Caco-2 (cell line): ENCODE measurements at regions not wholly inside any gene's neighbourhood (a gene's known extent, or its start where the extent isn't known, plus 50 kb on each side); places are given as distances from the start of the nearest gene placed in this dataset.

Experiments used
- BruUV-seq: library from RNA; stranded (reverse); fragments of 400-500 nt; replicated peaks from 2 replicates; lab custom pipeline; 2021; lab: Mats Ljungman, UMichigan
- CTCF ChIA-PET: fragments of 300-600 bp; sonication (Branson Sonifier 250); formaldehyde crosslinking; loops from one replicate; lab custom pipeline; 2022; ENCODE audit warnings: antibody characterized with exemption; lab: Charles Lee
- POLR2A ChIA-PET: fragments of 300-600 bp; sonication (Branson Sonifier 250); formaldehyde crosslinking; loops from one replicate; lab custom pipeline; 2022; ENCODE audit warnings: antibody characterized with exemption; lab: Charles Lee
- DNase-seq, 2 experiments: peaks; one replicate each; pipeline versions ENCODE4 v3.0.0 to v3.0.0-alpha.2; 2020 to 2022
- H3K27me3 ChIP-seq: replicated peaks from 2 replicates; pipeline ENCODE4 v1.6.0; 2011; ENCODE audit warnings: low read length; ENCODE audit not compliant: control insufficient read depth, insufficient read depth
- H3K36me3 ChIP-seq: 2 replicates; pipeline ENCODE4 v1.5.1; 2011; ENCODE audit warnings: low read length; ENCODE audit not compliant: control insufficient read depth, insufficient read depth
- H3K4me1 ChIP-seq: fragments of 250-450 bp; sonication (Bioruptor Pico); 2 replicates; pipeline ENCODE4 v1.5.1; 2020; ENCODE audit warnings: mild to moderate bottlenecking
- H3K4me3 ChIP-seq: 2 replicates; pipeline ENCODE4 v1.5.1; 2011; ENCODE audit warnings: low read depth, mild to moderate bottlenecking, control low read depth, low read length
- H3K9me3 ChIP-seq: fragments of 250-450 bp; sonication (Bioruptor Pico); 2 replicates; pipeline ENCODE4 v1.5.1; 2020; ENCODE audit warnings: mild to moderate bottlenecking, moderate library complexity
- H3K27ac Mint-ChIP-seq: one replicate; pipeline ENCODE4 v1.8.0; 2022; ENCODE audit warnings: mixed read lengths; ENCODE audit not compliant: unreplicated experiment
- H3K27me3 Mint-ChIP-seq: one replicate; pipeline ENCODE4 v1.8.0; 2022; ENCODE audit warnings: mixed read lengths; ENCODE audit not compliant: insufficient read depth, unreplicated experiment
- H3K36me3 Mint-ChIP-seq: one replicate; pipeline ENCODE4 v1.8.0; 2022; ENCODE audit warnings: mild to moderate bottlenecking, mixed read lengths; ENCODE audit not compliant: insufficient read depth, unreplicated experiment
- H3K4me1 Mint-ChIP-seq: one replicate; pipeline ENCODE4 v1.8.0; 2022; ENCODE audit warnings: low read depth, mixed read lengths; ENCODE audit not compliant: unreplicated experiment
- H3K4me3 Mint-ChIP-seq: one replicate; pipeline ENCODE4 v1.8.0; 2022; ENCODE audit warnings: mild to moderate bottlenecking, moderate library complexity, mixed read lengths; ENCODE audit not compliant: unreplicated experiment
- H3K9me3 Mint-ChIP-seq: one replicate; pipeline ENCODE4 v1.8.0; 2022; ENCODE audit warnings: mixed read lengths; ENCODE audit not compliant: unreplicated experiment
- intact Hi-C: fragments of 100-400 bp; cut with micrococcal nuclease; formaldehyde crosslinking; loops from one replicate; pipeline ENCODE4 v1.10.0; 2022; ENCODE audit not compliant: unreplicated experiment
- TF ChIP-seq, protein P1 (sequence below), 2 experiments: fragments of 200-600 bp in 1 of 2; IDR thresholded peaks; 1 replicate in 1 of 2; 2 replicates in 1 of 2; pipeline versions ENCODE4 v1.5.1 to v1.8.0; 2011 to 2022; ENCODE audit warnings: antibody characterized with exemption in 1 of 2, control low read depth in 1 of 2, inconsistent platforms in 1 of 2, low read depth in 1 of 2, low read length in 1 of 2, mild to moderate bottlenecking in 1 of 2, moderate library complexity in 1 of 2; ENCODE audit not compliant: insufficient read depth in 1 of 2, severe bottlenecking in 1 of 2, unreplicated experiment in 1 of 2

DNA sequence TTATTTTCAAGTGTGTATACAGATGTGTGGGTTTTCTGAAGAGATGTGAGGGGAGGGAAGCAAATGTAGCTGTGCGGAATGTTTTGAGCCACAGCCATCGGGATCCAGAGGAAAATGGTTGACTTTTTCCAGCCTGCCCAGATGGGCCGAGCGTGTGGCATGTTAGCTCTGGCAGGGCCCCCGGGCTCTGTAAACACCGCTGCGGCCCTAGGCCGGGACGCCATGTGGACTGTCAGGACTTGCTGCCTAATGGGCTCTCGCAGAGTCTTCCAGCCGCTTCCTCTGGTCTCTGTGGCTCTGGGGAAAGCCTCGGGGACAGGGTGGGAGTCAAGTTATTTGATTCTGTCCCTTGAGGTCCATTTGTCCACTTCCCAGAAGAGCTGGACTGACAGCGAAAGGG, 109.6 kb upstream of the PTCH1 start:
- no peak for DNase-seq
- no peaks in the 10 kb centered on the region for H3K4me1 Mint-ChIP-seq

DNA sequence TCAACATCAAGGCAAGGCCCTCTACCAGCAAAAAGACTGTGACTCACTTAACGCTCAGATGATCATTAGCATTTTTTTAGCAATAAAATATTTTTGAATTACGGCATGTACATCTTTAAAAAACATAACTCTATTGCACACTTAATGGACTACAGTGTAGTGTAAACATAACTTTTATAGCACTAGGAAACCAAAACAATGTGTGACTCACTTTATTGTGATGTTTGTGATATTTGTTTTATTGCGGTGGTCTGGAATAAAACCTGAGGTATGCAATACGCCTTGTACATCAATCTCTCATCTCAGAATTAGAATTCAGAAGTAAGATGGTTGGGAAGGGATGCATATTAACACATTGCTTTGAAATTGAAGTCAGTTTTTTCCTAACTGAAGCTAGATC, 106.9 kb upstream of the PTCH1 start:
- Mint-ChIP-seq H3K4me1 (no peaks in the 10 kb centered on the region), H3K4me3 (no peak overlapping the region), H3K27me3 (peaks cover 4% of the 10 kb centered on the region), H3K36me3 (no peaks in the 10 kb centered on the region), H3K9me3 (no peaks in the 10 kb centered on the region), H3K27ac (no peak overlapping the region)
- no peaks in the 10 kb centered on the region for H3K36me3 ChIP-seq
- no peak for DNase-seq
- H3K4me3 ChIP-seq = no peak overlapping the region
- H3K27me3 ChIP-seq = no peaks in the 10 kb centered on the region
- no peaks in the 10 kb centered on the region for H3K4me1 ChIP-seq
- no peaks in the 10 kb centered on the region for H3K9me3 ChIP-seq
- CTCF ChIA-PET = no interaction called here
- BruUV-seq = no TSS peak
- intact Hi-C loops = no loop called here
- TF ChIP-seq, protein P1, sequence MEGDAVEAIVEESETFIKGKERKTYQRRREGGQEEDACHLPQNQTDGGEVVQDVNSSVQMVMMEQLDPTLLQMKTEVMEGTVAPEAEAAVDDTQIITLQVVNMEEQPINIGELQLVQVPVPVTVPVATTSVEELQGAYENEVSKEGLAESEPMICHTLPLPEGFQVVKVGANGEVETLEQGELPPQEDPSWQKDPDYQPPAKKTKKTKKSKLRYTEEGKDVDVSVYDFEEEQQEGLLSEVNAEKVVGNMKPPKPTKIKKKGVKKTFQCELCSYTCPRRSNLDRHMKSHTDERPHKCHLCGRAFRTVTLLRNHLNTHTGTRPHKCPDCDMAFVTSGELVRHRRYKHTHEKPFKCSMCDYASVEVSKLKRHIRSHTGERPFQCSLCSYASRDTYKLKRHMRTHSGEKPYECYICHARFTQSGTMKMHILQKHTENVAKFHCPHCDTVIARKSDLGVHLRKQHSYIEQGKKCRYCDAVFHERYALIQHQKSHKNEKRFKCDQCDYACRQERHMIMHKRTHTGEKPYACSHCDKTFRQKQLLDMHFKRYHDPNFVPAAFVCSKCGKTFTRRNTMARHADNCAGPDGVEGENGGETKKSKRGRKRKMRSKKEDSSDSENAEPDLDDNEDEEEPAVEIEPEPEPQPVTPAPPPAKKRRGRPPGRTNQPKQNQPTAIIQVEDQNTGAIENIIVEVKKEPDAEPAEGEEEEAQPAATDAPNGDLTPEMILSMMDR (IDR thresholded peaks at IDR 0.05; ENCODE audit: insufficient read depth in 1 of 2, low read depth in 1 of 2, low read length in 1 of 2, severe bottlenecking in 1 of 2, unreplicated experiment in 1 of 2) = no peak
- POLR2A ChIA-PET = no interaction called here

More for the DNA sequence above, 109.6 kb upstream of the PTCH1 start:
- Histone ChIP-seq H3K27me3 (no peaks in the 10 kb centered on the region), H3K9me3 (no peaks in the 10 kb centered on the region), H3K36me3 (no peaks in the 10 kb centered on the region), H3K4me1 (no peaks in the 10 kb centered on the region), H3K4me3 (no peak overlapping the region)
- TF ChIP-seq, protein P1 (IDR thresholded peaks at IDR 0.05; ENCODE audit: insufficient read depth in 1 of 2, low read depth in 1 of 2, low read length in 1 of 2, severe bottlenecking in 1 of 2, unreplicated experiment in 1 of 2) = no peak
- Mint-ChIP-seq H3K27me3 (peaks cover 5% of the 10 kb centered on the region), H3K9me3 (no peaks in the 10 kb centered on the region), H3K36me3 (no peaks in the 10 kb centered on the region), H3K27ac (no peak overlapping the region), H3K4me3 (no peak overlapping the region)
- no TSS peak for BruUV-seq
- CTCF ChIA-PET = no interaction called here
- POLR2A ChIA-PET = no interaction called here
- intact Hi-C loops = no loop called here

DNA sequence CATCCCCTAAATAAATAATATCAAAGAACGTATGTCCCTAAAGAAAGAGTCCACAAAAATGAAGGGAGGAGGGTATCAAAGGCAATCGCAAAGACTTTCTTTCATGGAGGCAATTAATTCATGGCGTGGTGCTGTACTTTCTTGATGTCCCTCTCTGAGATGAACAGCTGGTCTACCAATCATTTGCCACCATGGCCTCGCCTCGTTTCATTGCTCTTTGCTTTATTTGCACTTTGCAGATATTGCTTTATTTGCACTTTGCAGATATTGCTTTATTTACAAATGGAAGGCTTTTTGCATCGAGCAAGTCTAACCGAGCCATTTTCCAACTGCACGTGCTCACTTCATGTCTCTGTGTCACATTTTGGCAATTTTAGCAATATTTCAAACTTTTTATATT, 104.0 kb upstream of the PTCH1 start:
- H3K27me3 Mint-ChIP-seq = peaks cover 3% of the 10 kb centered on the region
- BruUV-seq = no TSS peak
- POLR2A ChIA-PET = no interaction called here

More for the DNA sequence above, 104.0 kb upstream of the PTCH1 start:
- Histone ChIP-seq H3K9me3 (no peaks in the 10 kb centered on the region), H3K36me3 (no peaks in the 10 kb centered on the region), H3K4me1 (no peaks in the 10 kb centered on the region), H3K27me3 (no peaks in the 10 kb centered on the region), H3K4me3 (no peak overlapping the region)
- CTCF ChIA-PET = no interaction called here
- TF ChIP-seq, protein P1 (IDR thresholded peaks at IDR 0.05; ENCODE audit: insufficient read depth in 1 of 2, low read depth in 1 of 2, low read length in 1 of 2, severe bottlenecking in 1 of 2, unreplicated experiment in 1 of 2) = no peak
- Mint-ChIP-seq H3K4me3 (no peak overlapping the region), H3K4me1 (no peaks in the 10 kb centered on the region), H3K27ac (no peak overlapping the region), H3K36me3 (no peaks in the 10 kb centered on the region), H3K9me3 (no peaks in the 10 kb centered on the region)
- no peak for DNase-seq
- intact Hi-C loops = no loop called here
